Heart left ventricle (tissue), 16 donors: ENCODE measurements at regions not wholly inside any gene's neighbourhood (a gene's known extent, or its start where the extent isn't known, plus 50 kb on each side); places are given as distances from the start of the nearest gene placed in this dataset.

Experiments used
- ATAC-seq, 4 donors: fragments of 200-7000 bp; cut with Tn5 transposase; one replicate each; pipeline ENCODE4 v1.9.1; 2020 to 2022; ENCODE audit warnings: moderate library complexity in 4 of 4, mild to moderate bottlenecking in 3 of 4, moderate number of reproducible peaks in 1 of 4
- DNase-seq, 5 donors: peaks; one replicate each; pipeline ENCODE4 v3.0.0-alpha.2; 2020
- H3K27ac ChIP-seq, 12 donors: fragments of 200-600 bp; sonication (generic) in 4 of 12; one replicate each; pipeline versions ENCODE4 v1.5.0 to v1.8.0; 2016 to 2022; ENCODE audit warnings: mild to moderate bottlenecking in 2 of 12
- H3K27me3 ChIP-seq, 9 donors: fragments of 200-600 bp; sonication (generic) in 2 of 9; one replicate each; pipeline versions ENCODE4 v1.5.1 to v1.8.0; 2016 to 2022; ENCODE audit warnings: mild to moderate bottlenecking in 3 of 9
- H3K36me3 ChIP-seq, 9 donors: fragments of 200-600 bp; sonication (generic) in 2 of 9; one replicate each; pipeline versions ENCODE4 v1.5.0 to v1.8.0; 2018 to 2022; ENCODE audit warnings: mild to moderate bottlenecking in 2 of 9
- H3K4me1 ChIP-seq, 12 donors: fragments of 200-600 bp; sonication (generic) in 4 of 12; one replicate each; pipeline versions ENCODE4 v1.5.0 to v1.8.0; 2016 to 2022; ENCODE audit warnings: mild to moderate bottlenecking in 3 of 12
- H3K4me3 ChIP-seq, 12 donors: fragments of 200-600 bp; sonication (generic) in 4 of 12; one replicate each; pipeline versions ENCODE4 v1.5.0 to v1.8.0; 2017 to 2022; ENCODE audit warnings: mild to moderate bottlenecking in 9 of 12, moderate library complexity in 4 of 12
- H3K9me3 ChIP-seq, 12 donors: fragments of 200-600 bp; sonication (generic) in 4 of 12; one replicate each; pipeline versions ENCODE4 v1.5.0 to v1.8.0; 2016 to 2022; ENCODE audit warnings: mild to moderate bottlenecking in 1 of 12
- POLR2A ChIP-seq, 2 donors: fragments of 450-650 bp; IDR thresholded peaks; one replicate each; pipeline ENCODE4 v1.6.1; 2017; ENCODE audit warnings: antibody characterized with exemption in 2 of 2, mild to moderate bottlenecking in 2 of 2, moderate library complexity in 2 of 2
- WGBS, 4 donors: extraction: QIAGEN DNeasy Blood & Tissue Kit in 2 of 4; methylation state at CpG; one replicate each; pipeline versions ENCODE4 v1.1.5 to v1.1.7; 2013 to 2018; 5-methylcytosine and 5-hydroxymethylcytosine counted together
- intact Hi-C, 10 donors: fragments of 100-400 bp; cut with DNase I; formaldehyde crosslinking; loops; one replicate each; pipeline versions ENCODE4 v1.11.1 to v1.14.2; 2022
- TF ChIP-seq, protein P1 (sequence below), 12 donors: fragments of 200-600 bp; sonication (generic) in 4 of 12; IDR thresholded peaks; one replicate each; pipeline versions ENCODE4 v1.5.0 to v1.8.0; 2018 to 2022; ENCODE audit warnings: antibody characterized with exemption in 12 of 12, mild to moderate bottlenecking in 5 of 12
- donor health status: ischemic (EF 13 %, LVEDD 7.1; RV severe dilation, severe dysfunction).
- donor health status: healthy with polysubstance abuse.
- donor health status: DM: no; HTN: yes; CAD: no.
- donor health status: DM: no; HTN: no; CAD: no.
- donor health status: ischemic (EF 25% LVEDD 6.9; RV normal size, moderate dysfunction).
- donor health status: ischemic (EF 25% LVEDD 5.7; RV mildly dilated, moderate dysfunction).
- donor health status: healthy.
- donor health status: DM: yes; HTN: yes; CAD: no.
- donor health status: ischemic (EF 35%, LVEDD 5.7; RV mildly dilated, moderate dysfunction).
- donor health status: nonischemic (EF 11% LVEDD 7.7; RV severe dilation, severe dysfunction).
- donor health status: DM: yes; HTN: yes; CAD: no.
- donor health status: PGD.
- donor health status: ischemic (EF 29% LVEDD 5.4; RV normal size, mild dysfunction).
- donor health status: nonischemic (EF 23%, LVEDD 6.1; RV moderate dilation, normal function).

DNA sequence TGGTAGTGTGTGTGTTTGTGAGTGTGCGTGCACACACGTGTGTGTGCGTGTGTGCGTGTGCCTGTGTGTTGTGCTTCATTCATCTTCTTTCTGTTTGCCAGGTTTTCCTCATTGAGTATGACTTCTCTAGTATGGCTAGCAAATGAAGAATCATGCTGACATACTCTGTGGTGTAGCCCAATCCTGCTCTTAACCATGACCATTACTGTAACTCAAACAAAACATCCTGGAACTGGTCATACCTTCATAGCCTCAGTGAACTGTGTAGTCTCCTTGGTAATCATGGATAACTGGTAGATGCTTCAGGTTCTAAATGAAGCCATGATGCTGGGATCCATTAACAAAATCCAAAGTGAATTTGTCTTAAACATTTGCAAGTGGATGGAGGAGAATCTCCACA, 1117.7 kb downstream of the BCL11B start:
- peaks cover 0 to 13% (median 4%) of the 10 kb centered on the region in 9 donors for H3K27me3 ChIP-seq
- intact Hi-C loops: no loop called here
- H3K9me3 ChIP-seq: no peaks in the 10 kb centered on the region
- no peak overlapping the region for H3K27ac ChIP-seq
- H3K4me3 ChIP-seq: no peak overlapping the region
- TF ChIP-seq, protein P1, sequence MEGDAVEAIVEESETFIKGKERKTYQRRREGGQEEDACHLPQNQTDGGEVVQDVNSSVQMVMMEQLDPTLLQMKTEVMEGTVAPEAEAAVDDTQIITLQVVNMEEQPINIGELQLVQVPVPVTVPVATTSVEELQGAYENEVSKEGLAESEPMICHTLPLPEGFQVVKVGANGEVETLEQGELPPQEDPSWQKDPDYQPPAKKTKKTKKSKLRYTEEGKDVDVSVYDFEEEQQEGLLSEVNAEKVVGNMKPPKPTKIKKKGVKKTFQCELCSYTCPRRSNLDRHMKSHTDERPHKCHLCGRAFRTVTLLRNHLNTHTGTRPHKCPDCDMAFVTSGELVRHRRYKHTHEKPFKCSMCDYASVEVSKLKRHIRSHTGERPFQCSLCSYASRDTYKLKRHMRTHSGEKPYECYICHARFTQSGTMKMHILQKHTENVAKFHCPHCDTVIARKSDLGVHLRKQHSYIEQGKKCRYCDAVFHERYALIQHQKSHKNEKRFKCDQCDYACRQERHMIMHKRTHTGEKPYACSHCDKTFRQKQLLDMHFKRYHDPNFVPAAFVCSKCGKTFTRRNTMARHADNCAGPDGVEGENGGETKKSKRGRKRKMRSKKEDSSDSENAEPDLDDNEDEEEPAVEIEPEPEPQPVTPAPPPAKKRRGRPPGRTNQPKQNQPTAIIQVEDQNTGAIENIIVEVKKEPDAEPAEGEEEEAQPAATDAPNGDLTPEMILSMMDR (IDR thresholded peaks at IDR 0.05): no peak
- TF ChIP-seq POLR2A (IDR thresholded peaks at IDR 0.05): no peak
- DNase-seq (no peak), ATAC-seq (no peak)
- WGBS, 4 donors: 90 to 96% (median 94%) methylated on average over 4 of the region's 4 CpGs
- no peaks in the 10 kb centered on the region for H3K36me3 ChIP-seq
- H3K4me1 ChIP-seq: no peaks in the 10 kb centered on the region

DNA sequence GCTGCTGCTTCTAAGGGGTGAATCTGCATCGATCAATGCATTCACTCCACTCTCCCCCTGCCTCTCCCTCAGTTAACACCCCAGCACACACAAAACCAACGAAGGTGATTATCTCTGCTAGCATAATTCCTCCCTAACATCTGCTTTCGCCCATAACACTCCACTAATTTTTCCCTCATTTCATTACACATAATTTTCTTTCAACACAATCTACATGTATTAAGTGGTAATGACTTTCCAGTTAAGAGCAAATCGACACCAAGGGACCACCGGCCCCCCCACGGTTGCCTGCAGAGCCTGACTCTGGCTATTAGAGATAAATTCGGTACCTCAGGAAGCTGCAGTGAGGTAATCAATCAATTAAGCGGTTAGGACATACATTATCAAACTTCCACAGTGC, 1115.6 kb downstream of the BCL11B start:
- no peaks in the 10 kb centered on the region for H3K9me3 ChIP-seq
- no peak overlapping the region for H3K4me3 ChIP-seq
- 20 to 31% (median 29%) methylated on average over 8 of the region's 8 CpGs for WGBS, 4 donors
- TF ChIP-seq, protein P1 (IDR thresholded peaks at IDR 0.05): no peak
- TF ChIP-seq POLR2A (IDR thresholded peaks at IDR 0.05): no peak
- DNase-seq: no peak
- no peak for ATAC-seq
- intact Hi-C loops: no loop called here
- no peak overlapping the region for H3K27ac ChIP-seq
- H3K27me3 ChIP-seq: peaks cover 0 to 13% (median 4%) of the 10 kb centered on the region in 9 donors
- H3K36me3 ChIP-seq: no peaks in the 10 kb centered on the region
- H3K4me1 ChIP-seq: no peaks in the 10 kb centered on the region

DNA sequence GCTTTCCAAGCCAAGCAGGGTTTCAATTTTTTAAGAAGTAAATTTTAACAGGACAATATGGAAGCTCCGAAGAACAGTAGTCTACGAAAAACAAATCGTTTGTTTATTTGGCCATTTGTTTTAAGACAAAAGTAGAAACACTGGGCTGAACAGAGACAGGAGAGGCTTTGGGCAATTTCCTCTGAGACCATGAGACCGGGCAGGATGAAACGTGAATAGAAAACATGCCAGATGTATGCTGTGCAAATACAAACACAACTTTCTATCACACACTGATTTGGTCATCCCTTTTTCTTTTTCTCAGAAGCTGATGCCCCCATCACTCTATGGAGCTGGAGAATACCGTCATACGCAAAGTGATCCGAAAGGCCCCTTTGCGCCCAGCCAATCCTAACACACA, 1111.1 kb downstream of the BCL11B start:
- DNase-seq (no peak), ATAC-seq (no peak)
- Histone ChIP-seq H3K27ac (no peak overlapping the region), H3K4me3 (no peak overlapping the region), H3K36me3 (no peaks in the 10 kb centered on the region), H3K9me3 (no peaks in the 10 kb centered on the region), H3K27me3 (peaks cover 0 to 40% (median 5%) of the 10 kb centered on the region in 9 donors), H3K4me1 (no peaks in the 10 kb centered on the region)
- intact Hi-C loops: no loop called here
- WGBS, 4 donors: 76 to 82% (median 77%) methylated on average over 9 of the region's 9 CpGs
- no peak for TF ChIP-seq POLR2A (IDR thresholded peaks at IDR 0.05)
- TF ChIP-seq, protein P1 (IDR thresholded peaks at IDR 0.05): no peak

DNA sequence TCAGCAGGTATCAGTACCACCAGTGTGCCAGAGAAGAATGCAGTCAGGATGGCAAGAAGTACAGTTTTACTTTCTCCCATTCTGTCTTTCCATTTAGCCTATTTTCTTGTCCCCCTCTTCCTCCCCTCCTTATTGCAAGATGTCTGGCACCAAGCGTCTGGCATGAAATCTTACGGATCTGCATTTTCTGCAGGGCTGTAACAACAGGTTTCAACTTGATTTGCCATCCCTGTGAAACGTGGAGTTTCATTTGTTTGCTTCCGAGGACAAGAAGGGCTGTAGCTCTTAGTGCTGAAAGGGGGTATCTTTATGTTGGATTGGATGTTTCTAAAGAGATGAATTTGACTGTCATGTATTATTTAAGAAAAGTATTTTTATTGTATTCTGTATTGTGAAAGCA, 1110.6 kb downstream of the BCL11B start:
- no peak for ATAC-seq
- Histone ChIP-seq H3K4me3 (no peak overlapping the region), H3K36me3 (no peaks in the 10 kb centered on the region), H3K27ac (no peak overlapping the region), H3K9me3 (no peaks in the 10 kb centered on the region), H3K27me3 (peaks cover 0 to 39% (median 5%) of the 10 kb centered on the region in 9 donors), H3K4me1 (no peaks in the 10 kb centered on the region)
- intact Hi-C loops: no loop called here
- 56 to 65% (median 63%) methylated on average over 4 of the region's 4 CpGs for WGBS, 4 donors
- TF ChIP-seq POLR2A (IDR thresholded peaks at IDR 0.05): no peak
- TF ChIP-seq, protein P1 (IDR thresholded peaks at IDR 0.05): no peak
- no peak for DNase-seq
